GM21515 (cell line): ENCODE measurements at regions not wholly inside any gene's neighbourhood (a gene's known extent, or its start where the extent isn't known, plus 50 kb on each side); places are given as distances from the start of the nearest gene placed in this dataset.
A peak's percentile ranks its signal among the peaks of the same experiment; 100 is the strongest.
"Not testable (repeated sequence)": the region's sequence is repeated elsewhere in the genome, so short reads cannot be mapped to it uniquely, and the experiment has no call there.

ENCODE experiments used
- ATAC-seq: cut with Tn5 transposase; IDR thresholded peaks from one replicate; pipeline ENCODE4 v1.9.1; 2021; ENCODE audit not compliant: unreplicated experiment

DNA sequence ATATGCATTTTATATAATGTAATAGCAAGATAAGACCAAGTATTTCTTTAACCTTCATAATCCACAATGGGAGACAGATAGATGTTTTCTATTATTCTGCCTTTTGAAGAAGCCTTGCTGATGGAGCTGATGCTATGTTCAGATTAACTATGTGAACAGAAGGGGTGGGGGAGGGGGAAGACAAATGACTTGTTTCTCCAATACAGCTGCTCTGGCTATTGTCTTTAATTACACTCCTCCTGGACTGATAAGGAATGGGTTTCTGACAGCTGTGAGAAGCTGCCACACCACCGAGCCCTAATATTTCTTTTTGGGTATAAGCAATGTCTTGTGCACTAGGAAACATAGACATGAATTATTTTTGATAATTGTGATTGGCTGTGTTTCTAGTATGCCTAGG is 62.0 kb downstream of the CAVIN4 start:
- ATAC-seq, result no peak

GRCh38 chr9:100640447-100641050 is 62.7 kb downstream of the CAVIN4 start:
- ATAC-seq, result no peak

DNA sequence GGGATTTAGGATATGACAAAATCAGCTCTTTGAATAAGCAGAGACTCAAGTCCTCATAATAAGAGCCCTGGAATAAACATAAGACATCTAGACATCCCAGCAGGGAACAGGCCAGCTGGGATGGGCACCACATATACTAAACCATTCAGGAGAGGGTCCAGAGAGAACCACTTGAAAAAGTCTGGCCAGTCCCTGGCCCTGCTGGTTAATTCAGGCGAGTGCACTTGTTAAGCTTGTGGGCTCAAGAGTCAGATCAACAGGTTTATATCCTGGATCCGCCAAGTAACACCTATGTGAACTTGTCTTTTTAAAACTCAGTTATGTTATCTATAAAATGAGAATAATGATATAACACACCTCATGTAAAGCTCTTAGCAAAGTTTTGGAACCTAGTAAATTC is 63.3 kb downstream of the CAVIN4 start:
- no peak for ATAC-seq

DNA sequence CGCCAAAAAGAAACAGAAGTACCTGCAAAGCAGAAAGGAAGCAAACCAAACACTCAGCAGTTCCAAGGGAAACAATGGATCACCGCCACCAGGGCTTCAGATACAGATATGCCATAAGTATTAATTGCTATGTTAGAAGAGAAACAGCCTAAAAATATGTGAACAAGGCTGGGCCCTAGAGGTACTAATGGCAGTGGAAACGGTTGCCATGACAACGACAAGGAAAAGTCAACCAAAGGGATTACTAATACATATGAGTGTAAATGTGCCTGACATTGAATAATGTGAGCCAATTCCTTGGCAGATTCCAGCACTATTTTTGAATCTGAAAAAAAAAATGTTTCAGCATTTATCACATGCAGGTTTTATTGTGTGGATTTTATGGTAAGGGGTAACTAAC is 75.0 kb downstream of the CAVIN4 start:
- no peak for ATAC-seq

DNA sequence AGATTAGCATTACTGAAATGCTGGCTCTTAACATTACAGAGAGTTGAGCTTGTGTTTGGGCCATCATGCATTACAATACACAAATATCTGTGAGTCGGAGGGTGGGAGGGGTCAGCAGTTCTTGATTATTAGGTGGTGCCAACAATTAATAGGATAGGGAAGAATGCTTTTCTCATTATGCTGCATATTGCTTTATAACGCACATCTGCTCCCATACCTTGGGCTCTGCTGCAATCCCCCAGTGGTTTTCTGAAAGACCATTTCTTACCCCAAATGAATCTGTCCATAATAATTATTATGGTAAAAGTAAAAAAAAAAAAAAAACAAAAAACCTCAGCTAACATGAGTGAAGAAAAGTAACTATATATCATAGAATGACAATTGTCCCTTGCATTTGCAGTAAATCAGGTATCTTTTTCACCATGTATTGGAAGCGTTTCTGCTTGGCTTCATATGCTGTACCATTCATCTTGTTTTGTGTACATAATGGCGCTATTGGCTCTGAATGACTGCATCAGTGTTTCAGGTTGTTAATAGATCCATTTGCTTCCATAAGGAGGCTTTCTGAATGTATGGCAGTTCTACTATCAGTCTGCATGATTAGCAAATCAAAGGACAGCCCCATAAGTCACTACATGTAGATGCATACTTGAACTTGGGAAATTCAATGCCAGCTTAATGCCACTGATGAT is 75.9 kb downstream of the CAVIN4 start:
- ATAC-seq, result no peak

DNA sequence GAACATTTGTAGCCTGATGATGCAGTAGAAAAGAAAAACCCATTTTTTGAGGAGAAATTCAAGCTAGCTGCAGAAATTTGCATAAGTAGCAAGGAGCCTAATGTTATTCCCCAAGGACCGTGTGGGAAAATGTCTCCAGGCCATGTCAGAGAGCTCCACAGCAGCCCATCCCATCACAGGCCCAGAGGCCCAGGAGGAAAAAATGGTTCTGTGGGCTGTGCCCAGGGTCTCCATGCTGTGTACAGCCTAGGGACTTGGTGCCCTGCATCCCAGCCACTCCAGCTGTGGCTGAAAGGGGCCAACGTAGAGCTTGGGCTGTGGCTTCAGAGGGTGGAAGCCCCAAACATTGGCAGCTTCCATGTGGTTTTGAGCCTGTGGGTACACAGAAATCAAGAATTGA is 79.0 kb downstream of the CAVIN4 start:
- ATAC-seq, result not testable (repeated sequence)

DNA sequence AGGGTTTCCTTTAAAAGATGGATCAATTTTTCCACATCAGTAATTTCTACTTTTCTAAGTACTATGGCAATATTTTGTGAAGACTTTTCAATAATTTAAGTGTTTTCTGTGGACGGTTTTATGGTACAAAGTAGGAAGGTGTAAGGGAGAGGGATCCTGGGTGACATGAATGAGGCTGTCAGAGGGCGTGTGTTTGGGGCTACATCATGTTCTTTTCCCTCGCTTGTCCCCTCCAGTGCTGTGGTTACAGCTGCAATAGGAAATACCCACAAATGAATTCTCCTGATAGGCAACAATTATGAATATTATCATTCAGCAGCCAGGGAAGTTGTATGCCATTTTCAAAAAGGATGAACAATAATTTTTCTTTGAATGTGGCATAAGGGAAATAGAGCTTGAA is 83.8 kb downstream of the CAVIN4 start:
- no peak for ATAC-seq

DNA sequence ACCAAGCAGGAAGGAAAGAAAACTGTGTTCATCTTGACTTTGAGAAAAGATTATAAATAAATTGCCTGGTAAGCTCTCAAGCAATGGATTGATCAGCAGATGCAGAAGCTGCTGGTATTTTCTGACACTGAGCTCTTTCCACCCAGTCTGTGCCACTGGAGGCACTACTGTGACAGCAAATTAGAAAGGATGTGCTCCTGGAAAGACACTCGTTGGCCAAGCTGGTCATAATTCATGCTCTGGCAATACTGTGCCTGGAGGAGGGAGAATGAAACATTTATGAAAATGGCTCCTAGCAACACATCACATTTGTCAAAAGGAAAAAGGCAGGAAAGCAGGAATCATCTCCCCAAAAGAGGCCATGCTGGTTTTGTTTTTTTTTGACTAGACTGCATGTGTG is 84.2 kb downstream of the CAVIN4 start:
- no peak for ATAC-seq

- ATAC-seq, result no peak
These were observed 89.6 kb downstream of the CAVIN4 start for GRCh38 chr9:100667448-100667847.

DNA sequence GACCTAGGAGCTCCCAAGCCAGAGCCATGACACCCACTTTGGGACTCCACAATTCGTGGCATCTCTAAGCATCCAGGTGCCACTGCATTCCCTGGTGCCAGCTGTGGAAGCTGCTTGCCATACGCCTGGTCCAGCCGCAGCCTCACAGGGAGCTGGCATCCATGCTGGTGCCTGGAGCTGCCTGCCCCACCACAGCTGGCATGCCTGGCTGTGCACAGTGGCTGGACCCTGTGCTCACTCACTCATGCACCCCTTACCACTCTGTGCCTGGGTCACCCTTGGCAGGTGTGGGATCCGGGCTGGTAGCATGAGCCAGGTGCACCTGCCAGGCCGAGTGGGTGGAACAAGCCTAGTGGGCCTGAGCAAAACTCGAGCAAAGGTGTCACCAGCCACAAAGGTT is 90.1 kb downstream of the CAVIN4 start:
- ATAC-seq, result no peak

DNA sequence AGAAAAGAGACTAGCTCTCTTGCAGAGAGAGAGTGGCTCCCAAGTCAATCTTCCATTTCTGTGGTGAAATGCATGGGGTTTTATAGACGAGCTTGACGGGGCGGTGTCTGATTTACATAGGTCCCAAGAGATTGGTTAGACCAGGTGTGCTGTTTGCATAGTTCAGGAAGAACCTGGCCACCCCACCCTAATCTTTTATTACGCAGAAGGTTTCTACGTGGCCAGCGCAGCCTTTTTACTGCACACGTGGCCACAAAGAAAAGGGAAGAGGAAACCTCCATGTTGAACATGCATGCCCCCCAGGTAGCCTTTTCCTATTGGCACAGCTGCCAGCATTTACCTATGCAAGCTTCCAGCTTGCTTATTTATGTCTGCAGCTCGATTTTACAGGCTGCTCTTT is 92.1 kb downstream of the CAVIN4 start:
- ATAC-seq, result no peak

- ATAC-seq, result peak; percentile 83
These were observed 92.8 kb downstream of the CAVIN4 start for GRCh38 chr9:100670719-100671118.

DNA sequence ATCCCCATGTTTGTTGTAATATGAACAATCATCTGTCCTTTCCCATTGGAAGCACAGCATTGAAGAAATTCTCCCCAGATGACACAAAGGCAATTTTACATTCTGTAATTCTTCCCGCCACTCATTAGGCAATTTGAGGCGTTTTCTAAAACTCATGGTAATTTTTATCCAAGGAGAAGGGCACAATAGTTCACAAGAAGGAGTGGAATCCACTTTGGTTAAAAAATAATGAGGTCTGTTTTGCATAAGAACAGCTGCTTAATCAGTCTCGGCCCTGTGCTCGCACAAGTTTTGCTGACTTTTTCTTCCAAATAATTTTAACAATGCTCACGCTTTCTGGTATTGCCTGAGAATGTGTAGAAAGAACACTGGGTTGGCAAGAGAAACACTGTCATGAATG is 94.0 kb downstream of the CAVIN4 start:
- ATAC-seq, result no peak

DNA sequence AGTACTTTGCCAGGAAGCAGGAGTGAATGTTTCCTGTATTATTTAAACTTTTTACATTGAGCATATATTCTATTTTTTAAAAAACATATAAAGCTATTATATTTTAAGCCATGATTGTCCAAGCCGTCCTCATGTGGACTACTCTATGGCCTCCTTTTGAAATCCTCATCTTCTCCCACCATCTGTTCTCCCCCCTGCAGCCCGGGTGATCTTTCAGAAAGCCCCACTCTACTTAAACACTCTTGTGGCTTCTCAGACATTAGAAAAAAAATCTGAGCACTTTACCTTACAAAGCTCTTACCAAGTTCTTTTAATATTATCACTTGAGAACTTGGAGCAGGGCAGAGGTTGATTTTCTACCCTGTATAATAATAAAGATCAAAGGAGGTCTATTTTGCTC is 95.4 kb downstream of the CAVIN4 start:
- ATAC-seq, result no peak

GRCh38 chr9:100674419-100675122 is 96.7 kb downstream of the CAVIN4 start:
- ATAC-seq, result no peak

GRCh38 chr9:100679834-100680233 is 102.0 kb downstream of the CAVIN4 start:
- ATAC-seq, result no peak

DNA sequence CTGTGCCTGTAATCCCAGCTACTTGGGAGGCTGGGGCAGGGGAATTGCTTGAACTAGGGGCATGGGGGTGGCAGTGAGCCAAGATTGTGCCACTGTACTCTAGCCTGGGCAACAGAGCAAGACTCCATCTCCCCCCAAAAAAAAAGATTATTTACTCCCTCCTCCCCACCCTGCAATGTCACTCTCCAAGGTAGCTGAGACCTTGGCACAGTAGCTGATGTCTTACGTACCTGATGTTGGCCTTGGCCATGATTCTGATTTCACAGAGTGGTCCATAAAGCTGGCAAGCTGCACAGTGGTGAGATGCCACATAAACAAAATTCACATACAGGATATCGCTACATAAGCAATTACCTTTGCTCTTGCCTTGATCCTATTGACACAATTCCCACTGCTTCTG is 108.5 kb downstream of the CAVIN4 start:
- no peak for ATAC-seq

DNA sequence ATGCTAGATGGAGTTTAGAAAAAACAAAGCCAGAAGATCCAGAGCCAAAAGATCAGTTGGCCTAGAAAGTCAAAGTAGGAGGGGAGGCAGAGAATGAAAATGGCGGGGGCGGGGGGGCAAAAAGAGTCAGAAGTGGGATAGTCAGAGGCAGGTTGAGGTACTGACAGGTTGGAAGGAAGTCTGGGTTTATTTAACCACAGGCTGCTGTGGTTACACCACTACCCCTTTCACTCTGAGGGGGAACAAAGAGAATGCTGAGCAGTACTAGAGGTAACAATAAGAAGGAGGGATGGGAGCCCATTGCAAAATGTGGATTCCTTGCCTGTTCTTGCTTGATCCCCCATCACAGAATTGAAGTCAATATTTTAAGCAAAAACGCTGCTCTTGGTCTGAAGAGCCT is 111.8 kb downstream of the CAVIN4 start:
- peak; percentile 67 for ATAC-seq

GRCh38 chr9:100690438-100690837 is 112.6 kb downstream of the CAVIN4 start:
- ATAC-seq, result no peak

GRCh38 chr9:100697339-100697738 is 119.5 kb downstream of the CAVIN4 start:
- no peak for ATAC-seq

GRCh38 chr9:100698945-100699344 is 121.1 kb downstream of the CAVIN4 start:
- ATAC-seq, result no peak

DNA sequence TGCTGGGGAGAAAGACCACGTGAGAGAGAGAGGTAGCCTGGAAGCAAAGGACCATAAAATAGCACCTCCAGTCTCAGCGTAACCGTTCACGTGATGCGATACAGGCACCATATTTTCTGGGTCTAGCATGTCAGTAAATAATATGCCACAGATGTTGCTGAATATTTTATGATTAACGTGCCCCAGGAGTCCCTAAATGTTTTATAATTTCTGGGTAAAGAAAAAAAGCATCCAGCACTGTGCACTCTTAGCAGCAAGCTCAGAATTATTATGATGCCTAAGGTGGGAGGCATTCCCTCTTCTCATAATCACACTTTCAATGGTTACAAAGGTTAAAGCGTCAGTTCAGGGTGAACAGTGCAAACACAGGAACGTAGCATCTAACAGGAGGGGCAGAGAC is 121.8 kb downstream of the CAVIN4 start:
- no peak for ATAC-seq
